ENCODE measurements at regions not wholly inside any gene's neighbourhood (a gene's known extent, or its start where the extent isn't known, plus 50 kb on each side); places are given as distances from the start of the nearest gene placed in this dataset.

GRCh38 chrX:7334253-7334935 lies 186.4 kb upstream of the PUDP start:
- TF ChIP-seq POLR2A (IDR thresholded peaks at IDR 0.05) (no peak), CTCF (IDR thresholded peaks at IDR 0.05) (no peak), POLR2AphosphoS5 (IDR thresholded peaks at IDR 0.05) (no peak)
